GM21390 (cell line): ENCODE measurements at regions not wholly inside any gene's neighbourhood (a gene's known extent, or its start where the extent isn't known, plus 50 kb on each side); places are given as distances from the start of the nearest gene placed in this dataset.
"Not testable (repeated sequence)": the region's sequence is repeated elsewhere in the genome, so short reads cannot be mapped to it uniquely, and the experiment has no call there.

ENCODE experiments used
- ATAC-seq: cut with Tn5 transposase; IDR thresholded peaks from one replicate; pipeline ENCODE4 v1.9.1; 2021; ENCODE audit not compliant: unreplicated experiment

DNA sequence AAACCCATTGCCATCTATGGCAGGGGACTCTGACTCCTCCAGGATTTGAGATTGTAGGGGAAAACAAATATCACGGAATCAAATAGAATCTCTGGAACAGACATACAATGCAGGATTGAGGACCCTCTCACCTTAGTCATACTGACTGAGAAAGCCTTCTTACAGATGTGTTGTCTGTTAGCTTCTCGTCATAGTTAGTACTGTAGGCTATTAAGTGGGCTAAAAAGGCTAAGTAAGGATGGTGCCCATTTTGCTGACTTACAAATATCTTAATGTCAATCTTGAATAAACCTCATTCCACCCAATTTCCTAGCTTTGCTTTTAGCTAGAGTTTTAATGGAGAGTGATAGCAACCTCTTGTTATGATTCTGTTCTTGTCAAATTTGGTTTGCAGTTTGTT is 352.4 kb downstream of the QKI start:
- no peak for ATAC-seq

GRCh38 chr6:163765335-163765734 is 350.8 kb downstream of the QKI start:
- no peak for ATAC-seq

GRCh38 chr6:163764565-163764964 is 350.0 kb downstream of the QKI start:
- no peak for ATAC-seq

GRCh38 chr6:163761481-163761880 is 347.0 kb downstream of the QKI start:
- ATAC-seq: no peak

GRCh38 chr6:163760860-163761259 is 346.3 kb downstream of the QKI start:
- ATAC-seq: no peak

- ATAC-seq: no peak
Observed at GRCh38 chr6:163759542-163759941, 345.0 kb downstream of the QKI start.

- ATAC-seq: no peak
Observed at GRCh38 chr6:163757520-163757919, 343.0 kb downstream of the QKI start.

- ATAC-seq: peak; percentile 100
Observed at GRCh38 chr6:163756079-163756478, 341.6 kb downstream of the QKI start.

DNA sequence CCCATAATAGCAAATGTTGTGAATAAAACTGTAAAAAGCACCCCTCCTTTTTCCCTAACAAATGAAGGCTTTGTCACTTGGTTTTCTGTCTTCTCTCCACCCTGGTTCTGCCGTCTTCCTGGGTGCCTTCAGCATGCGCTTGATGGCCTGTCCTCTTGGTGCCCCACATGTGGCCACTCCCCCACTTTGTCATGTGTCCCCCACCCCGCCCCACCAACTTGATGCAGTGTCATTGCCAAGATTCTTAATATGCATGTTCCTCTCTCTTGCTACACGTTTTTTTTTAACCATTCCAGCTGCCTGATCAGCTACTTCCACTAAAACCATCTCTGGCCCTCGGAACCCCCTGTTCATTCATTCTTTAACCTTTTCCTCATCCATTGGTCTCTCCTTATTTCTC is 340.3 kb downstream of the QKI start:
- ATAC-seq: no peak

DNA sequence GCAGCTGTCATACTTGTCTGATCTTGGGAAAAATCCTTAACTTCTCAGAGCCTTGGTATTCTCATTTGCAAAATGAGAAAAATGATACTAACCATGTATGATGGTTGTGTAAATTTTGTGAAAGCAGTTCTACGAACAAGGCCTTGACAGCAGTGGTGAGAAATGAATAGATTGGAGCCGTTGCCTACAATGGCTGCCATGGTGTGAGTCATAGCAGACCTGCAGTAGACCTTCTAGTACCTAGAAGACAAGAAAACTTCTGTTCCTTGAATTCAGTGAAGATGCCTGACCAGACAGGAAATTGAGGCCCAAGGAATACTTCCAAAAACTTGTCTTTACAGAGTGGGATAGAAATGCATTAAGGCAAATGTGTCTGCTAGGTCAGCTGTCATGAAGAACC is 338.9 kb downstream of the QKI start:
- no peak for ATAC-seq

- no peak for ATAC-seq
Observed at GRCh38 chr6:163752446-163752845, 337.9 kb downstream of the QKI start.

- ATAC-seq: no peak
Observed at GRCh38 chr6:163751032-163751525, 336.6 kb downstream of the QKI start.

- peak; percentile 42 for ATAC-seq
Observed at GRCh38 chr6:163750431-163751031, 336.0 kb downstream of the QKI start.

DNA sequence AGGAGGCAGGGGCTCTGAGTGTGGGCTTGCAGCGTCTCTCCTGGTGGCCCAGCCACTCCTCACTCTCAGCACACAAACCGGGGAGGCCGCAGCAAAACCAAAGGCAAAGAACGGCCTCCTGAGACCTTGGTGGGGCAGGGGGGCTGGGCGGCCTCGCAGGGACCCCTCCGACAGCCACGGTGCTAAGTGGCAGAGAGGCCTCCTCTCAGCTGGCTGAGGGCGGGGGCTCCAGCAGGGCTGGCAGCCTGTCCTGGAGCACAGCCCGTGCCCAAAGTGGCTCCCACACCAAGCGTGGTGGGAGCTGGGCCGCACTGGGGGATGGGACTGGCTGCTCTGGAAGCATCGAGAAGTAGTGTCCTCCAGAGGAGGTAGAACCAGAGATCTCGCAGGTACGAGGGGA is 334.4 kb downstream of the QKI start:
- ATAC-seq: no peak

DNA sequence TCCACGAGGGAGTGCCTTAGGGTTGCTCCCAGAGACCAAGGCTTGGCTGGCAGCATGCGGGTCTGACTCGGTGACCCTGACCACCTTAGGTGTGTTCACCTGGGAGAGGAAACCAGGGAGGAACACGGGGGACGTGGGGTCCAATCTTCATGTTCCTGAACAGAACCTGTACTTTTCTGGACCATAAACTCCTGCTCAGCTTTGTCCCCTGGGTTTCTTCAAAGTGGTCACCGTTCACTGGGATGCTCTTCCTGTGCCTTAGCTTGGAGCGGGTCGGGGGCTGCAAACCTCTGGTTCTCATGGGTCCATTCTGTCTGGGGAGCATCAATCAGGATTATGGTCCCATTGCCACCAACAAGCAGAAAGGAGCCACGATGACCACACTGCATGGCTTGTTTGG is 333.5 kb downstream of the QKI start:
- ATAC-seq: no peak

DNA sequence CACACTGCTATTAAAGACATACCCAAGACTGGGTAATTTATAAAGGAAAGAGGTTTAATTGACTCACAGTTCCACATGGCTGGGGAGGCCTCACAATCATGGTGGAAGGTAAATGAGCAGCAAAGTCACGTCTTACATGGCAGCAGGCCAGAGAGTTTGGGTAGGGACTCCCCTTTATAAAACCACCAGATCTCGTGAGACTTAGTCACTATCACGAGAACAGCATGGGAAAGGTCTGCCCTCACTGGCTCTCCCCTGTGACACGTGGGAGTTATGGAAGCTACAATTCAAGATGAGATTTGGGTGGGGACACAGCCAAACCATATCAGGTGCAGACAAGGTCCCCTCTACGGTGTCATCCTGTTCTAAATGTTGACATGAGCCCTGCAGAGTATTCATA is 332.5 kb downstream of the QKI start:
- ATAC-seq: not testable (repeated sequence)

DNA sequence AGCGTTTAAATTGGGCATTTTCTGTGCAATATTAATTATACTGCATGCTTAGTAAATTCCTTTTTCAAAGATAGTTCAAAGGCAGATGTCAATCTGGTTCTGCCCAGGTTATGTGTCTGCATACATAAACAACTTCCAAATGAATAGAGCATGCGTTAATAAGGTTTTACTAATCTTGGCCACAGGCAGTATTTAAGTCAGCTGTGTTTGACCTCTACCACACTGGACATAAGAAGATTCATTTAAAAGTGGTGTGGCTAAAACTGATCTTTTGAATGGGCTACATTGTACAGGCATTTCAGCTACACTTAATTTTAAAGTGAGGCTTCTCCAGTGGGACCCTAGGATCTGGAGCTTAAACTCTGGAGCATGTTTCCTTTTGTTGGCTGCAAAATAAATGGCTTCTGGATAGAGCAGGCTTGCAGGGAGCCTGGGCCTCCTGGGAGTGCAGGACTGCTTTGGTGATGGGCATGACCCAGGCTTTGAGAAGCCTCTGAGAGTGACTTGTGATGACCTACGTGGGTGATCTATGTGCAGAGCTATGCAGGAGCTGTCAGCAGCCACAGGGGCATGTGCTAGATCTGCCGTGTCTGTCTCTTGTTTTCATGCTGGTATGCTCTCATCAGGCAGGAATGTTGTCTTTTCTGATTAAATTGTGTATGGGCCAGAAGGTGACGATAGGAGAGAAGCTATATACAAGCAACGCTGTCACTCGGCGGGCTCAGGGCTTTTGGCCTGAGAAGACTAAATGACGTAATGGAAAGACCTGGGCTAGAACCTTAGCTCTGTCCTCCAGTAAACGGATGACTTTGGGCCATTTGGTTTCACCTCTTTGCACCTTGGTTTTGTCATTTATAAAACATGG is 331.2 kb downstream of the QKI start:
- ATAC-seq: no peak

DNA sequence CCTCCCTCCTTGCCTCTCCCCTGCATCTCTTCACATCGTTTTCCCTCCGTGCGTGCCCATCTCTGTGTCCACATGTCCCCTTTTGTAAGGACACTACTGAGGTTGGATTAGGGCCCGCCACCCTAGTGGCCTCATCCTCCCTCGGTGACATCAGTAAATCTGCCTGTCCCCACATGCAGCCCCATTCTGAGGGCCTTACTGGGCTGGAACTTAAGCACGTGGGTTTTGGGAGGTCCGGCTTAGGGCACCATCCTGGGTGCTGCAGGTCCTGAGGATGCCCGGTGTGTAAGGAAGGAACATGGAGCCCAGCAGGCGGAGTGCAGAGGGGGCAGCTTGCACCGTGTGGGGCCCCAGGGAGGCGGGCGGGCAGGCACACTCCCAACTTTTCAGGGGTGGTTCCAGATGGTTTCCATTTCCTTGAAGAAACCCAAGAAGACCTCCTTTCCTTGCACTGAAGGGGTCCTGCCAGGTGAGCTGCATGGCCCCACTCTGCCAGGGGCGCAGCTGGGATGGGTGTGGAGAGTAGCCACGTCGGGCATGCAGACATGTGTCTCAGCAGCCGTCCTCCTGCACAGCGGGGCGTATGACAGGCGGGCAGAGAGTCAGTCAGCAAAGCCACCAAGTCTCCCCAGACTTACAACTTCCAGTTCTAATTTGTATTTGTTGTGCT is 329.9 kb downstream of the QKI start:
- ATAC-seq: no peak

GRCh38 chr6:163743796-163744195 is 329.3 kb downstream of the QKI start:
- no peak for ATAC-seq

DNA sequence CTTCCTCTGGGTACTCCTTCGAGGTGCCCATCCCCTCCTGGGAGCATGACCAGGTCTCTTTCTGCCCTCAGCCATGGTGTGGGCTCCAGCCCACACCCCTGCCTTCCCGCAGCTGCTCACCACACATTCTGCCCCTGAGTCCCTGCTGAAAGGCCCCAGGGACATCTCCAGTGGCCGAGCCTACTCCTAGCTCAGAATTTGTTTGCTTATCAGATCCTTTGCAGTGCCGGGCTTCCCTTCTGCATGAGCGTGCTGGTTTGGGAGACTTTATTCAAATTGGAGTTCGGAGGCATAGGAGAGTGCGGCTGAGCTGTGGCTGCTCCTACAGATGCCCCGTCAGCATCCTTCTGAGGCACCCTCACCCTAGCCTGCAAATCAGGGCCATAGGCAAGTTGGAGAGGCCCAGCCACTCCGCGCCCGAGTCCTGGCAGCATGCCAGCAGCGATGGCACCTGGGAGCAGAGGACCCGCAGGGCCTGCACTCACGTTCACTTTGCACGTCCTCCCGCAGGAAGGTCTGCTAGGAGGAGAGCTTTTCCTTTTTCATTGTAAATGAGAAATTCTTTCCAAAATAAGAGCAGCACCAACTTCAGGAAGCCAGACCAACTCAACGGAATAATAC is 327.3 kb downstream of the QKI start:
- ATAC-seq: no peak

GRCh38 chr6:163741342-163741741 is 326.8 kb downstream of the QKI start:
- no peak for ATAC-seq
